OCI-LY1 (cell line): ENCODE measurements at regions not wholly inside any gene's neighbourhood (a gene's known extent, or its start where the extent isn't known, plus 50 kb on each side); places are given as distances from the start of the nearest gene placed in this dataset.

ENCODE experiments used
- EZH2 ChIP-seq: fragments of 200-600 bp; sonication (generic), shearing (Covaris generic); IDR thresholded peaks from 2 replicates; pipeline ENCODE4 v1.8.0; 2017; ENCODE audit warnings: borderline replicate concordance, mixed run types, mild to moderate bottlenecking, antibody characterized with exemption, low read length, moderate library complexity, mixed read lengths
- TF ChIP-seq, protein P1 (sequence below): fragments of 200-600 bp; sonication (generic), shearing (Covaris generic); IDR thresholded peaks from 2 replicates; pipeline ENCODE4 v1.5.1; 2017; ENCODE audit warnings: mild to moderate bottlenecking, antibody characterized with exemption, low read length, moderate library complexity, mixed read lengths

DNA sequence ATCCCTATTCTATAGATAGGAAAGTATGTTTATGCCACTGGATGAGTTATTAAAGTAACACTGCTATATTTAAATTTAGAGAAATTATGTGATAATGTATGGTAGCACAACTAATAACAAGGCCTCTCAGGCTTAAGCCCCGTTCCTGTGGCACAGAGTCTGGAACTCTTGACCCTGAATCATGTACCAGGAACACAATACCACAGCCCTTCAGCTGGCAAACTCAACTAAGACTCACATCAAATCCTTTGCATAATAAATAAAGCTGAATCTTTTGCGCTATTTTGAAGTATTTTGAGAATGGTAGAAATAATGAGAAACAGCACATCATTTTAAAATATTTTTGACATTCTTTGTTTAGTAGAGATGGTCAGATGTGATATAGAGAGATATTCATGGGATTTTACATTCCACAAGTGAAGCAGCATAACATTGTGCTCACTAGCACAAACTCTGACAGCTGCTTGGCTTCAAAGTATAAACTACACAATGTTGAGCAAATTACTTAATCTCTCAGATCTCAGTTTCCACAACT, 478.4 kb upstream of the FAM241A start:
- TF ChIP-seq EZH2: no peak
- TF ChIP-seq, protein P1, sequence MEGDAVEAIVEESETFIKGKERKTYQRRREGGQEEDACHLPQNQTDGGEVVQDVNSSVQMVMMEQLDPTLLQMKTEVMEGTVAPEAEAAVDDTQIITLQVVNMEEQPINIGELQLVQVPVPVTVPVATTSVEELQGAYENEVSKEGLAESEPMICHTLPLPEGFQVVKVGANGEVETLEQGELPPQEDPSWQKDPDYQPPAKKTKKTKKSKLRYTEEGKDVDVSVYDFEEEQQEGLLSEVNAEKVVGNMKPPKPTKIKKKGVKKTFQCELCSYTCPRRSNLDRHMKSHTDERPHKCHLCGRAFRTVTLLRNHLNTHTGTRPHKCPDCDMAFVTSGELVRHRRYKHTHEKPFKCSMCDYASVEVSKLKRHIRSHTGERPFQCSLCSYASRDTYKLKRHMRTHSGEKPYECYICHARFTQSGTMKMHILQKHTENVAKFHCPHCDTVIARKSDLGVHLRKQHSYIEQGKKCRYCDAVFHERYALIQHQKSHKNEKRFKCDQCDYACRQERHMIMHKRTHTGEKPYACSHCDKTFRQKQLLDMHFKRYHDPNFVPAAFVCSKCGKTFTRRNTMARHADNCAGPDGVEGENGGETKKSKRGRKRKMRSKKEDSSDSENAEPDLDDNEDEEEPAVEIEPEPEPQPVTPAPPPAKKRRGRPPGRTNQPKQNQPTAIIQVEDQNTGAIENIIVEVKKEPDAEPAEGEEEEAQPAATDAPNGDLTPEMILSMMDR: no peak
